Psoas muscle (tissue), 7 donors: ENCODE measurements at regions not wholly inside any gene's neighbourhood (a gene's known extent, or its start where the extent isn't known, plus 50 kb on each side); places are given as distances from the start of the nearest gene placed in this dataset.
"Not testable (repeated sequence)": the region's sequence is repeated elsewhere in the genome, so short reads cannot be mapped to it uniquely, and the experiment has no call there.

Source experiments
- ATAC-seq, 4 donors: fragments of 200-7000 bp; cut with Tn5 transposase; one replicate each; pipeline ENCODE4 v1.9.1; 2020; ENCODE audit warnings: moderate library complexity in 3 of 4, mild to moderate bottlenecking in 2 of 4
- DNase-seq, 2 donors: peaks; one replicate each; pipeline ENCODE4 v3.0.0-alpha.2; 2020
- H3K27ac ChIP-seq: fragments of 200-600 bp; one replicate; pipeline ENCODE4 v1.8.0; 2022
- H3K27me3 ChIP-seq, 3 donors: fragments of 200-600 bp in 1 of 3; one replicate each; pipeline versions ENCODE4 v1.6.1 to v1.8.0; 2013 to 2022; ENCODE audit warnings: low read length in 2 of 3, mild to moderate bottlenecking in 2 of 3, moderate library complexity in 1 of 3; ENCODE audit not compliant: insufficient read depth in 3 of 3
- H3K36me3 ChIP-seq, 2 donors: fragments of 200-600 bp in 1 of 2; one replicate each; pipeline versions ENCODE4 v1.6.1 to v1.8.0; 2013 to 2022; ENCODE audit warnings: low read depth in 1 of 2, mild to moderate bottlenecking in 1 of 2, moderate library complexity in 1 of 2; ENCODE audit not compliant: insufficient read depth in 1 of 2
- H3K4me1 ChIP-seq: fragments of 200-600 bp; one replicate; pipeline ENCODE4 v1.8.0; 2022
- H3K4me3 ChIP-seq: fragments of 200-600 bp; one replicate; pipeline ENCODE4 v1.8.0; 2022; ENCODE audit warnings: mild to moderate bottlenecking
- H3K9me3 ChIP-seq: fragments of 200-600 bp; one replicate; pipeline ENCODE4 v1.8.0; 2022
- WGBS, 3 donors: extraction: QIAGEN DNeasy Blood & Tissue Kit; methylation state at CpG; one replicate each; pipeline versions ENCODE4 v1.1.6 to v1.1.7; 2013; 5-methylcytosine and 5-hydroxymethylcytosine counted together
- intact Hi-C, 2 donors: fragments of 100-400 bp; cut with DNase I; formaldehyde crosslinking; loops; one replicate each; pipeline versions ENCODE4 v1.11.0 to v1.14.2; 2022
- donor health status: healthy with polysubstance abuse.
- donor health status: DM: no; HTN: no; CAD: no; lungs with moderate emphysema.
- donor health status: Bipolar disorder and iron deficiency.
- donor health status: healthy.
- donor health status: DM: yes; HTN: yes; CAD: no.
- donor health status: DM: no; HTN: no; CAD: no.
- donor health status: DM: yes; HTN: yes; CAD: no.

- DNase-seq, H3K9me3 ChIP-seq, H3K4me1 ChIP-seq, H3K27ac ChIP-seq, H3K4me3 ChIP-seq, intact Hi-C loops, H3K36me3 ChIP-seq, H3K27me3 ChIP-seq: not testable (repeated sequence)
- ATAC-seq, result peak in 3 of 4 donors; percentile 50 to 63 (median 56)
- 0 to 7% methylated on average over 1 to 2 of the region's 8 CpGs; no CpG with 5 or more reads in 1 of the 3 donors for WGBS, 3 donors
Observed at GRCh38 chr21:6530655-6531054, 3990.7 kb upstream of the TPTE start.

DNA sequence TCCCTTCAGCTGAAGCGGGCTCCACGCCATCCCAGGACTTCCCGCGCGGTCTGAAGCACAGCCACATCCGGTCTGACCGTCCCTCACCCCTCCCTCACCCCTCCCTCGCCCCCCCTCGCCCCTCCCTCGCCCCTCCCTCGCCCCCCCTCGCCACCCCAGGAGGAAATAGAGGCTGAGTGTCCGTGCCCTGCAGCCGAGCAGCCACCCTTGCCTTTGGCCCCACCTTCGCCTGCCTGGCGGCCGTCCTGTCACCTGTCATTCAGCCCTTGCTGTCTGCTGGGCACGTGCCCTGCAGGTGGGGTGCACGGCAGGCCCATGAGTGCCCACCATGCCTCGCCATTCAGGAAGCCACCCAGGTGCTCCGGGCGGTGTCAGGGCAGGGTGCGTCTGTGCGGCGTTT lies 3988.1 kb upstream of the TPTE start:
- H3K27ac ChIP-seq, H3K4me3 ChIP-seq, intact Hi-C loops, H3K36me3 ChIP-seq, H3K4me1 ChIP-seq, DNase-seq, H3K27me3 ChIP-seq, H3K9me3 ChIP-seq, ATAC-seq: not testable (repeated sequence)
- WGBS, 3 donors, result 77% methylated on average over 2 of the region's 25 CpGs; no CpG with 5 or more reads in 2 of the 3 donors

DNA sequence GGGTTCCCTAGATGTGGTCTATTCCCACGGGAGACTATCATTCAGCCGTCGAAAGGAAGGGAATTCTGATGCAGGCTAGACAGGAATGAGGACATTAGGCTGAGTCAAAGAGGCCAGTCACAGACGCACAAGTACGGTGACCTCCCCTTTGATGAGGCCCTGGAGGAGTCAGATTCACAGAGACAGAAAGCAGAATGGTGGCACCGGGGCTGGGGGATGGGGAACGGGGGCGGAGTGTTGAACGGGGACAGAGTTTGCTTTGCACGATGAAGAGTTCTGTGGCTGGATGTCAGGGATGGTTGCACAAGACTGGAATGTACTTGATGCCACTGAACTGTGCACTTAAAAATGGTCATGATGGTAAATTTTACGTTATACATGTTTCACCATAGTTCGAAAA lies 3983.1 kb upstream of the TPTE start:
- ATAC-seq, H3K27me3 ChIP-seq, H3K27ac ChIP-seq, H3K4me1 ChIP-seq, DNase-seq, H3K4me3 ChIP-seq, H3K9me3 ChIP-seq, H3K36me3 ChIP-seq, intact Hi-C loops: not testable (repeated sequence)
- no CpG with 5 or more reads among the region's 12 CpGs for WGBS, 3 donors

GRCh38 chr21:6539688-6540087 lies 3981.7 kb upstream of the TPTE start:
- H3K27me3 ChIP-seq, H3K36me3 ChIP-seq, H3K4me3 ChIP-seq, H3K4me1 ChIP-seq, intact Hi-C loops, H3K27ac ChIP-seq, DNase-seq, H3K9me3 ChIP-seq: not testable (repeated sequence)
- ATAC-seq, result peak in 1 of 4 donors; percentile 82
- no CpG with 5 or more reads among the region's 7 CpGs for WGBS, 3 donors

GRCh38 chr21:6541036-6541435 lies 3980.3 kb upstream of the TPTE start:
- DNase-seq, H3K4me3 ChIP-seq, H3K27me3 ChIP-seq, H3K36me3 ChIP-seq, H3K9me3 ChIP-seq, H3K4me1 ChIP-seq, ATAC-seq, intact Hi-C loops, H3K27ac ChIP-seq: not testable (repeated sequence)
- WGBS, 3 donors, result no CpG with 5 or more reads among the region's 11 CpGs

DNA sequence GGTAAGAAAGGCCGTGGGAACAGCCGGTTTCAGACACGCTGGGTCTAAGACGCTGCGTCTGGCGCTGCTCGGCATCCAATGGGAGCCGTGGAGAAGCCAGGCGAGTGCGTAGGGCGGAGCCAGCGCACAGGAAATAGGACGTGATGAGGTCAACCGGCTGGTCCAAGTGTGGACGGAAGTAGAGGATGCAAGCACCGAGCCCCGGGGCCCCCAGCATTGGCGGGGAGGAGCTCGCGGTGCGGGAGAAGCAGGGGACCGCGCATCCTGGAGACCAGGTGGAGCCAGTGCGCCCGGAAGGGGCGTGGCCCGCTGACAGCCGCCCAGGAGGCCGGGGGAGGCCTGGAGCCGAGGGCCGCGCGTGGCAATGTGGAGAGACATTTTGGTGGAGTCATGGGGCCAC lies 3976.1 kb upstream of the TPTE start:
- H3K4me3 ChIP-seq, H3K9me3 ChIP-seq, H3K27ac ChIP-seq, intact Hi-C loops, DNase-seq, ATAC-seq, H3K27me3 ChIP-seq, H3K4me1 ChIP-seq, H3K36me3 ChIP-seq: not testable (repeated sequence)
- WGBS, 3 donors, result no CpG with 5 or more reads among the region's 33 CpGs

DNA sequence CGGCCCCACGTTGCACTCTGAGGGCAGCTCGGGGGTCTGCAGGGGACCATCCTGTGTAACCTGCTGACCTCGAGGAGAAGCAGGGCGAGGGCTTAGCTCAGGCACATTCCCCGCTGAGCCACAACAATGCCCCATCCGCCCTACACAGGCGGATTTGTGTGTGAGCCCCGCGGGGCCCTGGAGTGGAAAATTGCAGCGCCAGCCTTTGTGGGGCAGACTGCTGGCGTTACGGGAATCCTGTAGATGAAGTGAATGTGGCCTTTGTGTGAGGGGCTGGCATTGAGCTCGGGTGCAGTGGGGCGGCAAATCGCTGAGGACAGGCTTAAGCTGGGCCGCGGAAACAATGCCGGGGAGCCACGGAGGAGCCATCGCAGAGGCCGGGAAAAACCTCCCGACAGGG lies 3970.3 kb upstream of the TPTE start:
- H3K27ac ChIP-seq, intact Hi-C loops, ATAC-seq, DNase-seq, H3K4me3 ChIP-seq, H3K9me3 ChIP-seq, H3K4me1 ChIP-seq, H3K36me3 ChIP-seq, H3K27me3 ChIP-seq: not testable (repeated sequence)
- WGBS, 3 donors, result no CpG with 5 or more reads among the region's 23 CpGs

DNA sequence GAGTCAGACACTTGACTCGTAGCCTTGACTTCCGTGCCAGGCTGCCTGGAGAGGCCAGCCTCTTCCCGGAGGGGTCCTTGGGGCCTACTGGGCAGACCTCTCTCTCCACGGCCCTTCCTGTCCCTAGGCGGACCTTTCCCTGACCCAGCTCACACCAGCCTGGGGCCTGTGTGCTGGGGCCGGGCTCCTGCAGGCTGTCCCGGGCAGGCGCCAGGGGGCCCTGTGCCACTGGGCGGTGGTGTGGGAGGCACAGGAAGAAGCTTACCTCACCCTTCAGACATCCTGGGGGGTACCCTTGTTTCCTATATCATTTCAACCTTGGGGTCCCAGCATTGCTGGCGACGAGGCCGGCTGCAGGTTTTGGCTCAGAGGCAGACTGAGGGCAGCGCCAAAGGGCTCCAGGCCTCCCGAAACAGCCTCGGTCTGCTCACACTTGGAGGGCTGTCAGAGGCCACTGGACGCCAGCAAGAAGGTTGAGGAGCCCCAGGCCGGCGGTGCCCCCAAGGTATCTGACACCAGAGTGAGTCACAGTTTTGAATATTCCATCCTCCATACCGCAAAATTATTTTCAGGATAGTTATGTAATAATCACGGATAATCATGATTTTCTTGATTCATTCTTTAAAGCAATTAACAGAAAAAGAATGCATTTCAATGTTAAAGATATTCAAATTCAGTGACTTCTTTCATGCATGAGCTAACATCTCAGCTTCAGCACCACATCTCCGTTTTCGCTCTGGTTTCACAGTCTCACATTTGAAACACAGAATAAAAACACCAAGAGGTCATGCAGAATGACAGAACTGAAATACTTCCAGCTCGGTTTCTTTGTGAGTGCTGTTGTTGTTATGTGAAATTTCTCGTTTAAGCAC lies 3967.6 kb upstream of the TPTE start:
- H3K4me3 ChIP-seq, H3K36me3 ChIP-seq, H3K27me3 ChIP-seq, ATAC-seq, intact Hi-C loops, H3K27ac ChIP-seq, H3K9me3 ChIP-seq, DNase-seq, H3K4me1 ChIP-seq: not testable (repeated sequence)
- no CpG with 5 or more reads among the region's 24 CpGs for WGBS, 3 donors

DNA sequence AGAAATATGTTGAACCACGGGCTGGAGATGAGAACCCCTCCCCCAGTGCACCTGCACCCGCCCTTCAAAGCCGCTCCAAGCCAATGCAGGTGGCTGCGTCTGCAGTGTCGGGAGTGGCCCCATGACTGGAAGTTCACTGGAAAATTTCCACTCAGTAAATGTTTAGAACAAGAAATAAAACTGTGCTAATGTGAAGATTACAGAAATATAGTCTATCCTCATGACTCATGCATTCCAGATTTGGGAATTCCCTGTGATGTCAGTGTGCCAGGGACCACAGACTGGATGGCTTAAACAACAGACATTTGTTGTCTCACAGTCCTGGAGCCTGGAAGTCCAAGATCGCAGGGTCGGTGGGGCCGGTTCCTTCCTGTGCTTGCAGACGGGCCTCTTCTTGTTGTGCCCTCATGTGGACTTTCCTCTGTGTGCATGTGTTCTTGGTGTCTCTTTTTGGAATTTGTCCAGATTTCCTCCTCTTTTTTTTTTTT lies 3967.0 kb upstream of the TPTE start:
- H3K4me3 ChIP-seq, H3K27me3 ChIP-seq, H3K9me3 ChIP-seq, H3K27ac ChIP-seq, DNase-seq, H3K4me1 ChIP-seq, intact Hi-C loops, H3K36me3 ChIP-seq: not testable (repeated sequence)
- WGBS, 3 donors, result no CpG with 5 or more reads among the region's 9 CpGs
- ATAC-seq, result peak in 1 of 4 donors; percentile 25

DNA sequence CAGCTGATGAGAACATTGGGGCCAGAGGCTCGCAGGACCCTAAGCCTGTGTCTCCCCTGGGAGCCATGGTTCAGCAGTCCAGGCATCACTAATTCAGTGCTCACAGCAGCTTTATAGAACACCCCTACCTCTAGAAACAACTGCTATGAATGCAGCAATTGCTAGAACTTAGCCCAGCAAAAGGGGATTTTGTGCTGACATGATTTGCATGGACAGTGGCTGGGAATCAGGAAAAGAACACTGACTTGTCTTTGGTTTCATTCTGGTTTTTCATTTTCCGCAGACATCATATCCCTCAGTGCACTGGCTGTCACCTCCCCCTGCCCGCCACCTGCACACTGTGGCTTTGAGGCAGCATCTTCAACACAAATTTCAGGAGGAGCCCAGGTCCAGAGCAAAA lies 3964.9 kb upstream of the TPTE start:
- H3K27ac ChIP-seq, H3K27me3 ChIP-seq, H3K9me3 ChIP-seq, H3K4me1 ChIP-seq, intact Hi-C loops, H3K4me3 ChIP-seq, H3K36me3 ChIP-seq, DNase-seq, ATAC-seq: not testable (repeated sequence)
- WGBS, 3 donors, result no CpG with 5 or more reads among the region's 3 CpGs

GRCh38 chr21:6557415-6557814 lies 3964.0 kb upstream of the TPTE start:
- H3K4me1 ChIP-seq, ATAC-seq, H3K36me3 ChIP-seq, H3K27me3 ChIP-seq, DNase-seq, intact Hi-C loops, H3K27ac ChIP-seq, H3K4me3 ChIP-seq, H3K9me3 ChIP-seq: not testable (repeated sequence)
- WGBS, 3 donors, result 98% methylated on average over 5 of the region's 14 CpGs; no CpG with 5 or more reads in 2 of the 3 donors
